Thoracic aorta (tissue), 2 donors: ENCODE measurements at regions not wholly inside any gene's neighbourhood (a gene's known extent, or its start where the extent isn't known, plus 50 kb on each side); places are given as distances from the start of the nearest gene placed in this dataset.
A peak's percentile ranks its signal among the peaks of the same experiment; 100 is the strongest.

Experiments
- ATAC-seq: fragments of 150-250 bp; one replicate; pipeline ENCODE4 v1.8.0; 2017; ENCODE audit warnings: low read depth; ENCODE audit not compliant: insufficient number of reproducible peaks, low FRiP score
- DNase-seq: peaks from one replicate; pipeline ENCODE4 v3.0.0-alpha.2; 2020; ENCODE audit warnings: low spot score
- H3K27ac ChIP-seq, 2 donors: fragments of 200-600 bp; sonication (generic); 1 replicate in 1 of 2; 2 replicates in 1 of 2; pipeline ENCODE4 v1.5.1; 2016; ENCODE audit warnings: mild to moderate bottlenecking in 2 of 2, moderate library complexity in 2 of 2
- H3K27me3 ChIP-seq: fragments of 200-600 bp; sonication (generic); replicated peaks from 2 replicates; pipeline ENCODE4 v1.6.0; 2016; ENCODE audit warnings: mild to moderate bottlenecking; ENCODE audit not compliant: insufficient read depth
- H3K36me3 ChIP-seq: fragments of 200-600 bp; sonication (generic); one replicate; pipeline ENCODE4 v1.5.1; 2016
- H3K4me1 ChIP-seq, 2 donors: fragments of 200-600 bp; sonication (generic); 1 replicate in 1 of 2; 2 replicates in 1 of 2; pipeline versions ENCODE4 v1.5.1 to v1.6.0; 2016; ENCODE audit warnings: low read depth in 2 of 2, mild to moderate bottlenecking in 1 of 2; ENCODE audit not compliant: control insufficient read depth in 1 of 2
- H3K4me3 ChIP-seq: fragments of 200-600 bp; sonication (generic); 2 replicates; pipeline ENCODE4 v1.5.1; 2016; ENCODE audit warnings: mild to moderate bottlenecking
- H3K9me3 ChIP-seq: fragments of 200-600 bp; sonication (generic); 2 replicates; pipeline ENCODE4 v1.5.1; 2016
- CTCF ChIP-seq: fragments of 200-600 bp; sonication (generic); IDR thresholded peaks from one replicate; pipeline ENCODE4 v1.5.1; 2019; ENCODE audit warnings: antibody characterized with exemption

- H3K9me3 ChIP-seq, result no peaks in the 10 kb centered on the region
- TF ChIP-seq CTCF, result peak; percentile 24
- no peak overlapping the region for H3K4me3 ChIP-seq
- no peaks in the 10 kb centered on the region for H3K36me3 ChIP-seq
- H3K27ac ChIP-seq, result no peak overlapping the region
- peaks cover 11% of the 10 kb centered on the region in 2 donors for H3K4me1 ChIP-seq
- no peak for ATAC-seq
- no peaks in the 10 kb centered on the region for H3K27me3 ChIP-seq
- DNase-seq, result no peak
Measured at GRCh38 chr1:172745014-172745413, 86.1 kb downstream of the FASLG start.

- ATAC-seq, result peak; percentile 90
- no peak overlapping the region for H3K4me3 ChIP-seq
- H3K9me3 ChIP-seq, result no peaks in the 10 kb centered on the region
- no peak for TF ChIP-seq CTCF
- no peaks in the 10 kb centered on the region for H3K36me3 ChIP-seq
- peaks cover 11% of the 10 kb centered on the region in 2 donors for H3K4me1 ChIP-seq
- H3K27me3 ChIP-seq, result no peaks in the 10 kb centered on the region
- no peak for DNase-seq
- no peak overlapping the region for H3K27ac ChIP-seq
Measured at GRCh38 chr1:172746091-172746949, 87.4 kb downstream of the FASLG start.

- H3K4me1 ChIP-seq, result peaks cover 11% of the 10 kb centered on the region in 2 donors
- H3K4me3 ChIP-seq, result no peak overlapping the region
- H3K27ac ChIP-seq, result no peak overlapping the region
- no peaks in the 10 kb centered on the region for H3K27me3 ChIP-seq
- no peaks in the 10 kb centered on the region for H3K9me3 ChIP-seq
- H3K36me3 ChIP-seq, result no peaks in the 10 kb centered on the region
- DNase-seq, result no peak
- no peak for ATAC-seq
- no peak for TF ChIP-seq CTCF
Measured at GRCh38 chr1:172748201-172748600, 89.3 kb downstream of the FASLG start.

GRCh38 chr1:172751683-172752082 lies 92.8 kb downstream of the FASLG start:
- Histone ChIP-seq H3K36me3 (no peaks in the 10 kb centered on the region), H3K27me3 (no peaks in the 10 kb centered on the region), H3K4me1 (peaks cover 0 to 2% of the 10 kb centered on the region in 2 donors), H3K27ac (no peak overlapping the region), H3K4me3 (no peak overlapping the region), H3K9me3 (no peaks in the 10 kb centered on the region)
- TF ChIP-seq CTCF, result no peak
- no peak for DNase-seq
- ATAC-seq, result no peak

- H3K36me3 ChIP-seq, result no peaks in the 10 kb centered on the region
- no peak for DNase-seq
- no peak overlapping the region for H3K4me3 ChIP-seq
- ATAC-seq, result no peak
- H3K27me3 ChIP-seq, result no peaks in the 10 kb centered on the region
- TF ChIP-seq CTCF, result no peak
- H3K4me1 ChIP-seq, result no peaks in the 10 kb centered on the region
- H3K27ac ChIP-seq, result no peak overlapping the region
- H3K9me3 ChIP-seq, result no peaks in the 10 kb centered on the region
Measured at GRCh38 chr1:172753964-172754363, 95.1 kb downstream of the FASLG start.
